K562 (cell line): ENCODE measurements at regions not wholly inside any gene's neighbourhood (a gene's known extent, or its start where the extent isn't known, plus 50 kb on each side); places are given as distances from the start of the nearest gene placed in this dataset.

Experiments
- ETS1 ChIP-seq: conservative IDR thresholded peaks from 2 replicates; pipeline ENCODE4 v1.6.1; 2011; ENCODE audit warnings: low read depth, mild to moderate bottlenecking, low read length; ENCODE audit not compliant: control insufficient read depth
- PTBP1 ChIP-seq: fragments of 200-400 bp; formaldehyde crosslinking; IDR thresholded peaks from 2 replicates; pipeline ENCODE4 v1.6.1; 2017; ENCODE audit warnings: low read depth, low read length
- TF ChIP-seq, protein P1 (sequence below), 2 experiments: fragments of 450-650 bp in 1 of 2; sonication (generic) in 1 of 2; formaldehyde crosslinking in 1 of 2; IDR thresholded peaks in 1 of 2; conservative IDR thresholded peaks in 1 of 2; 2 replicates each; pipeline versions ENCODE4 v1.6.1 to v1.8.1; 2016 to 2023; ENCODE audit warnings: mild to moderate bottlenecking in 2 of 2, moderate library complexity in 2 of 2, inconsistent platforms in 1 of 2, missing genetic modification reagents in 1 of 2

GRCh38 chr6:87806635-87807034 is 104.6 kb upstream of the AKIRIN2 start:
- TF ChIP-seq PTBP1 (no peak), ETS1 (no peak)
- TF ChIP-seq, protein P1, sequence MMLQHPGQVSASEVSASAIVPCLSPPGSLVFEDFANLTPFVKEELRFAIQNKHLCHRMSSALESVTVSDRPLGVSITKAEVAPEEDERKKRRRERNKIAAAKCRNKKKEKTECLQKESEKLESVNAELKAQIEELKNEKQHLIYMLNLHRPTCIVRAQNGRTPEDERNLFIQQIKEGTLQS (IDR thresholded peaks at IDR 0.05) = no peak
- TF ChIP-seq, protein P1 (CRISPR knock-in tag; conservative IDR thresholded peaks at IDR 0.05) = no peak
